HEK293T (cell line): ENCODE measurements at regions not wholly inside any gene's neighbourhood (a gene's known extent, or its start where the extent isn't known, plus 50 kb on each side); places are given as distances from the start of the nearest gene placed in this dataset.

Experiments used
- PKNOX1 ChIP-seq: fragments of 450-650 bp; IDR thresholded peaks from 2 replicates; pipeline ENCODE4 v1.6.1; 2016
- SP1 ChIP-seq: fragments of 450-650 bp; IDR thresholded peaks from 2 replicates; pipeline ENCODE4 v1.6.1; 2017

GRCh38 chr12:16136219-16136988 lies 141.1 kb downstream of the SLC15A5 start:
- TF ChIP-seq SP1 (no peak), PKNOX1 (no peak)
